ENCODE measurements at regions not wholly inside any gene's neighbourhood (a gene's known extent, or its start where the extent isn't known, plus 50 kb on each side); places are given as distances from the start of the nearest gene placed in this dataset.

DNA sequence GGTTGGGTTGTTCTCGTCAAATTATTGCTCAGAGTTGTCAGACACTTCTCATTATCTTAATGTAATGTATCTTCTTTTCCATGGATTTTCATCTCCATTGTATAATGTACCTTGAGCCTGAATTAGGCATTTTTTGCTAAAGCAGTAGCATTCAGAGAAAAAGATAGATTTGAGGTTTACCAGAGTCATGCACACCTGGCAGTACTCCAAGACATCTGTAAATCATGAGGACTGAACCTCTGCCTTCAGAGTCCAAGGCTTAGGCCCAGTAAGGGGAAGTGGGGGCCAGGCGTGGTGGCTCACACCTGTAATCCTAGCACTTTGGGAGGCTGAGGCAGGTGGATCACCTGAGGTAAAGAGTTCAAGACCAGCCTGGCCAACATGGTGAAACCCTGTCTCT is 624.3 kb upstream of the MBL2 start:
- Histone ChIP-seq H3K9me3 (peaks cover 0 to 12% (median 7%) of the 10 kb centered on the region in 4 donors), H3K4me3 (no peak overlapping the region), H3K36me3 (no peaks in the 10 kb centered on the region), H3K27ac (no peak overlapping the region), H3K4me1 (no peaks in the 10 kb centered on the region), H3K27me3 (no peaks in the 10 kb centered on the region)
- DNase-seq (no peak), ATAC-seq (ENCODE audit: low FRiP score in 2 of 2) (no peak)
- no peak for TF ChIP-seq POLR2A (IDR thresholded peaks at IDR 0.05)
- no peak for TF ChIP-seq CTCF (IDR thresholded peaks at IDR 0.05)
- no peak for TF ChIP-seq EP300 (IDR thresholded peaks at IDR 0.05)
- no peak for TF ChIP-seq POLR2AphosphoS5 (IDR thresholded peaks at IDR 0.05)
- 67 to 87% methylated on average over 2 of the region's 2 CpGs for WGBS, 2 donors

- Histone ChIP-seq H3K27me3 (no peaks in the 10 kb centered on the region), H3K4me1 (no peaks in the 10 kb centered on the region), H3K4me3 (no peak overlapping the region), H3K27ac (no peak overlapping the region), H3K36me3 (no peaks in the 10 kb centered on the region), H3K9me3 (peaks cover 0 to 12% (median 7%) of the 10 kb centered on the region in 4 donors)
- WGBS, 2 donors: 90 to 93% methylated on average over 5 of the region's 5 CpGs
- ATAC-seq (ENCODE audit: low FRiP score in 2 of 2): no peak
- DNase-seq: no peak
- no peak for TF ChIP-seq POLR2A (IDR thresholded peaks at IDR 0.05)
- no peak for TF ChIP-seq EP300 (IDR thresholded peaks at IDR 0.05)
- TF ChIP-seq CTCF (IDR thresholded peaks at IDR 0.05): no peak
- TF ChIP-seq POLR2AphosphoS5 (IDR thresholded peaks at IDR 0.05): no peak
Measured at GRCh38 chr10:53395449-53395848, 622.9 kb upstream of the MBL2 start.

GRCh38 chr10:53387562-53387961 is 615.0 kb upstream of the MBL2 start:
- no peak for ATAC-seq (ENCODE audit: low FRiP score in 2 of 2)
- no peaks in the 10 kb centered on the region for H3K36me3 ChIP-seq
- TF ChIP-seq POLR2A (IDR thresholded peaks at IDR 0.05) (no peak), EP300 (IDR thresholded peaks at IDR 0.05) (no peak), POLR2AphosphoS5 (IDR thresholded peaks at IDR 0.05) (no peak), CTCF (IDR thresholded peaks at IDR 0.05) (no peak)
- DNase-seq: no peak
- WGBS, 2 donors: 89 to 90% methylated on average over 4 of the region's 4 CpGs
- no peak overlapping the region for H3K27ac ChIP-seq
- H3K4me3 ChIP-seq: no peak overlapping the region
- H3K27me3 ChIP-seq: no peaks in the 10 kb centered on the region
- no peaks in the 10 kb centered on the region for H3K9me3 ChIP-seq
- H3K4me1 ChIP-seq: no peaks in the 10 kb centered on the region

DNA sequence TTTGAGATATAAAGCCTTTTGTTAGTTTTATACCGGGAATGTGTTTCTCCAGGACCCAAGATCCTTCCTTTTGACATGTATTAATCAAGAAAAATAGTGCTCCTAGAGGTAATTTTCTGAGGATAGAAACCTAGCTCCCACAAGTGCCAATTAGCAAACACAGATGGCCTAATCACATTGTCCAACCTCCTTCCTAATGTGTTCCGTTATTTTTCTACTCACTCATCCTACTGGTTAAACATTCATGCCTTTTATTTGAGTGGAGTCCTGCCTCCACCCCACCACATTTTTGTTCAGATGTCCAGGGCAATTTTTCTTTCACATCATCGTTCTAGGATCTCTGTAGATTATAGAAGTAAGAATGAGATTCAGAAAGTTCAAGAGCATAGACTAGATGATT is 610.0 kb upstream of the MBL2 start:
- no peaks in the 10 kb centered on the region for H3K27me3 ChIP-seq
- H3K36me3 ChIP-seq: no peaks in the 10 kb centered on the region
- H3K9me3 ChIP-seq: no peaks in the 10 kb centered on the region
- no peak for ATAC-seq (ENCODE audit: low FRiP score in 2 of 2)
- H3K4me1 ChIP-seq: no peaks in the 10 kb centered on the region
- 80 to 87% methylated on average over 3 of the region's 3 CpGs for WGBS, 2 donors
- H3K27ac ChIP-seq: no peak overlapping the region
- H3K4me3 ChIP-seq: no peak overlapping the region
- no peak for DNase-seq
- TF ChIP-seq POLR2A (IDR thresholded peaks at IDR 0.05) (no peak), EP300 (IDR thresholded peaks at IDR 0.05) (no peak), CTCF (IDR thresholded peaks at IDR 0.05) (no peak), POLR2AphosphoS5 (IDR thresholded peaks at IDR 0.05) (no peak)

DNA sequence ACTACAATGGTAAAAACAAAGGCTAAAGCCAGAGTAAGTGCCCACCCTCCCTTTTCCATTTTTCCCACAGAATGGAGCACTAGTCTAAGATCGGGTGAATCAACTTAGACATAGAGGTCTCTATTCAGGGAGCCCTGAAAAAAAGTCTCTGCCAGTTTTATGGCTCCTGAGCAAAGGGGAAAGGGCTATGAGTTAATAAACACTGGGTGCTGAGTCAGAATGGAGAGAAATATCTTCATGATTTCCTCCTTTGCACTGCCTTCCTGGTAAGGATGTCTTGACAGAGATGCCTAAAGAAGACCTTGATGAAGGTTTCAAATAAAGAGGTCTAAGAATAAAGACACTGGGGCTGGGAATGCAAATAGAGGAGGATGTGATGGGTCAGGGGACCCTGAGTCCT is 607.4 kb upstream of the MBL2 start:
- H3K36me3 ChIP-seq: no peaks in the 10 kb centered on the region
- H3K4me3 ChIP-seq: no peak overlapping the region
- no peaks in the 10 kb centered on the region for H3K4me1 ChIP-seq
- TF ChIP-seq POLR2A (IDR thresholded peaks at IDR 0.05) (no peak), POLR2AphosphoS5 (IDR thresholded peaks at IDR 0.05) (no peak), CTCF (IDR thresholded peaks at IDR 0.05) (no peak), EP300 (IDR thresholded peaks at IDR 0.05) (no peak)
- 68 to 81% methylated on average over 1 of the region's 1 CpG for WGBS, 2 donors
- no peak for ATAC-seq (ENCODE audit: low FRiP score in 2 of 2)
- H3K27me3 ChIP-seq: no peaks in the 10 kb centered on the region
- DNase-seq: no peak
- no peaks in the 10 kb centered on the region for H3K9me3 ChIP-seq
- H3K27ac ChIP-seq: no peak overlapping the region
